NCI-H1436 treated with DMSO at 0.1 percent for 48 hours (cell line): ENCODE measurements at regions not wholly inside any gene's neighbourhood (a gene's known extent, or its start where the extent isn't known, plus 50 kb on each side); places are given as distances from the start of the nearest gene placed in this dataset.

Source experiments
- DNase-seq: peaks from one replicate; lab custom pipeline; 2025; lab: John Stamatoyannopoulos, UW

DNA sequence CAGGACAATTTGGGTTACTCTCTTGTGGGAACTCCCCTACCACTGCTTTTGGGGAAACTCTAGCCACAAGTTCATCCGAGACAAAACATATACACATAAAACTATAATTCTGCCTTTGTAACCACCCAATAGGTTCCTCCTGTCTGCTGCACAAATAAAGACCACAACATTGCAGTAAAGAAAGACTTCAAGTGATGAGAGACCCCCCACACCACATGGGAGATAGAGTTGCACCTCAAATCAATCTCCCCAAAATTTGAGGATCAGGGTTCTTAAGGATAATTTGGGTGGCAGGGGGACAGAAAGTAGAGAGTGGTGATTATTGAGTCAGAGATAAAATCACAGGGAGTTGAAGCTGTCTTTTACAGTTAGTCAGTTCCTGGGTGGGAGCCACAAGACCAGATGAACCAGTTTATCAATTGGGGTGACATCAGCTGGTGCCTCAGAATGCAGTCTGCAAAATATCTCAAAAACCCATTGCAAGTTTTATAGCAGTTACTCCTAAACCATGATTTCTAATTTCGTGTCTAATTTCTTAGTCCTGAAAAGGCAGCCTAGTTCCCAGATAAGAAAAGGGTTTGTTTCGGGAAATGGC, 1348.5 kb downstream of the PCDH9 start:
- no peak for DNase-seq

DNA sequence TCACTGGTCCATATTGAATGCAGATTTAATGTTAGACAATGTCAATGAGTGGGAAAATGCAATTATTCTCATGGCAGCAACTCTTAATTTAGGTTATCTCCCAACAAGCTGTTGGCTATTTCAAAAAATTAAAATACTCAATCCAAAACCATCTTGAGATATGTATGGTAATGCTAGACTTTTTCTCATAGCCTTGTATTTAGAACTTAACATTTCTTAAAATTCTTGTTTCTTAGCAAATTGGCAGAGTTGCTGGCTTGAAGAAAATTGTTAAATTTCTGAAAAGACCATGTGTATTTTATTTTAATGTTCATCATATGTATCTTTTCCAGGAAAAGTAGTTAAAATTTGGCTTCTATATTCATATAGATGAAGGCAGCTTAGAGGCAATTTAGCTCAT, 1355.1 kb downstream of the PCDH9 start:
- no peak for DNase-seq

DNA sequence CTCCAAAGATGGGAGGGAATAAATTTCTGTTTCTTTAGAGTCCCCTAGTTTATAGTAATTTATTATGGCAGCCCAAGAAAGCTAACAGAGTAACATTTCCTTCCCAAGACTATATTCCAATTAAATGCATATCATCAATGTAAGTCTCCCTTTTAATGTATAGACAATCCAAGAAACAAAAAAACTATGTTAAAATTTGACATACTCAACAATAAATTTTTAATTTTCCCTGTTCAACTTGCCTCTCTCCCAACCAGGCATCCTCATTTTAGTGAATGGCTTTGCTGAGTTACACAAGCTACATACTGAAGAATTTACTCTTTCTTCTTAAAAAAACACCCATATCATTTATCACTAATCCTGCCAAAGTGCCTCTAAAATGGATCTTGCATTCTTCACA, 1357.7 kb downstream of the PCDH9 start:
- no peak for DNase-seq

DNA sequence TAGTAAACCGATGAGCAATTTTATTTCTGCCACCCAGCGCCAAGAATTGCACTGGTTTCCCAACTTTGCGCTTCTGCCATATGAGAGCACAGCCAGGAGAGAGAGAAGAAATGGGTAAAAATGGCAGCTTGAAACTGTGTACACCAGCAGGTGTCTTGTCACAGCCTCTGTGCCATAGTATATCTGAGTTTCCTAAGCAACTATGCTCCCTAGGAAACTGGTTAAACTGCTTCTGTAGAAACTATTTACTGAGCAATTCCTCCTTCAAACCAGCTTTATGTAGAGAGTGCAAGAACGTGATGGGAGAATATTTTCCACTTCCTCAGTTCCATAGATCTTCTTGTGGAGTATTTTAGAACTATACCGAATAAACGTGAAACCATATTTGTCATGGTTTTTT, 1361.3 kb downstream of the PCDH9 start:
- no peak for DNase-seq

DNA sequence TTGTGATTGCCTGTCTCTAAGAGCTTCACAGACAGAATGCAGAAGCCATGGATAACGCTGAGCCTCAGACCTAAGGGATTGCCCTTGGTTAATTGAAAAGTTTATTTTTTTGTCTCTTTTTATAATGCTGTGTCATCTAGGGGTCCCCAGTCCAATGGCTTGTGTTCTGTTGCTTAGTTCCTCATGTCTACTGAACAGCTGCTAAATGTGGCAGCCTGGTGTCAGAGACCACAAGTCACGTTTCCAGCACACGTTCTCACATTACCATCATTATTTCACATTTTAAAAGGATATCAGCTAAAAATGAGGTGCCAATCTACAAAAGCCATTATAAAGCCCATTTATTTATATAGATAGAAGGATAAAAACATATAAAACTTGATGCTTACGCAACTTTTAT, 1362.0 kb downstream of the PCDH9 start:
- no peak for DNase-seq

DNA sequence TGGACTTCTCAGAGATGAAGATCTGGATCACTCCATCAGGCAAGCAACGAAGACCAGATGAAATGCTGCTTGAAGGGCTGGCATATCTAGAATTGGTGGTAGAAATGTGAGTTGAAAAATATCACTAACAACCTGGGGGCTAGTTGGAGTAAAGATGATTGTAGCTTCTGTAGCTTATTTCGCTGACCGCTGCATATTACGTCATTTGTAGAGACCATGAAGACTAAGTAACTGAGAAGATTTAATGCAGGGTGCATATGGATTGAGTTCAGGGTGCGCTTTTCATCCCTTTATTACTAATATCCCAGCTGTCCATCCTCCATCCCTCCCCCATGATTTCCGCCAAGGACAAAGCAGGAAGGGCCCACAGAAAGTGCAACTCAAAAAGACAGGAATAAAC, 1364.0 kb downstream of the PCDH9 start:
- no peak for DNase-seq

DNA sequence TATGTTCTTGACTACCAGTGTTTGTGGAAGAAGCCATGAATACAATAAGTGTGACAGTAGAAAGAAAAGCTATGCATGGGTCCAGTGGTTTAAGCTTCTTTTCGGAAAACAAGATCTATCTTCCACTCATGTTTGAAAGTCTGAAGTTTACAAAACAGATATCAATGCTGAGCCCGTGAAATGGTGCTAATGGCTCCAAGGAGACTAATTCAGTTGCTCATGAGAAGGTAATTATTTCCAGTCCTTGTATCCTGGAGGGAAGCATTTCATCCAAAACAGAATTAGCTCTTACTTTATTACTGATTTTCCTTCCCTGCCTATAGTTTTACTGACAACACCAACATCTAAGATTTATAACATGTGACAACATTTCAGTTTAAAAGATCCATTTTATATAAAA, 1364.9 kb downstream of the PCDH9 start:
- DNase-seq, result no peak

DNA sequence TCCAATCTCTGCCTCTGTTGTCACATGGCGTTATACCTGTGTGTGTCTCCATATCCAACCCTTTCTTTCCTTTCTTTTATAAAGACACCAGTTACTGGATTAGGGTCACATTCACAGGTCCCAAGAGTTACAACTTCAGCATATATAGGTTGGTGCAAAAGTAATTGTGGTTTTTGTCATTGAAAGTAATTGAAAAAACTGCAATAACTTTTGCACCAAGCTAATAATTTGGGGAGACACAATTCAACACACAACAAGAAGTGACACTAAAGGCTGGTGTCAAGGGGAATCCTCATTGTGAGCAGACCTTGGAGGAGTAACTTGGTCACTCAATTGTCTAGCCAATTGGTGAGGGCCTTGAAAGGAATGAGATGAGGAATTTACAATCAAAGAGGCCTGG, 1366.1 kb downstream of the PCDH9 start:
- DNase-seq, result no peak

DNA sequence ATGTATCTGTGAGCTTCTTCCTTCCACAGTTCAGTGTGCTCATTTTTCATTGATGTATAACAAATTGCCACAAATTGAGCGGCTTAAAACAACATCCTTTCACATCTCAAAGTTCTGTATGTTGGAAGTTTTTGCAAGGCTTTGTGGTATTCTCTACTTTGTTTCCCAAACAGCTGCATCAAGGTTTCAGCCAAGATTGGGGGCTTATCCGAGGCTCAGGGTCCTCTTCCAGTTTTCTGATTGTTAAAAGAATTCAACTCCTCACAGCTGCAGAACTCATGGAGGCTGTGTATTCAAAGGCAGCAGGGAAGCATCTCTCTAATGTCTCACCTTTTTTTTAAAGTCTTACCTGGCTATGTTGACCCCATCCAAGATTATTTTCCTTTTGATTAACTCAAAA, 1369.8 kb downstream of the PCDH9 start:
- DNase-seq, result no peak

DNA sequence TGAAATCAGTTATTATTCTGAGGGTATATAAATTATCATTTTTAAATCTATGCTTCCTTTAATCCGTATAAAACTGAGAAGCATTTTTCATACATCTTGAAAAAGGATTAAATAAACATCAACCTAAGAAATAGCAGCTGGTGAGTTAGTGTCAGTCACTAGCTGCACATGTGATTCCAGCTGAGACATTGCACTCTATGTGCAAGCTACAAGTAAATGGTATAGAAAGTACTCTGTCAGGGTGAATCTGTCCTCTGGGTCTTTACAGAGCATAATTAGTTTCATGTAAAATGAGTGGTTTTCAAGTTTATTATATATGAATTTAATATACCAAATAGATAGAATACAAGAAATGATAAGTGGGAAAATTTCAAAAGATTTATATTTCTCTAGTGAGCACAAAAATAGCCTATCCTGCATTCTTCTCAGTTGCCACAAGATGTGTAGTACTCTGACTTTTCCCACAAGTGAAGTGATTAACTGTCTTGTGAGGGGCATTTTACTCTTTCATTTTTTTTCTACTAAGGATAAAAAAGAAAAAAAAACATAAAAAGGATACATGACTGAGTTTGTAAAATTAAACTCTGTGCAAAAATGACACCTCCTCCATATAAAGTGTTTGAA, 1372.1 kb downstream of the PCDH9 start:
- no peak for DNase-seq

DNA sequence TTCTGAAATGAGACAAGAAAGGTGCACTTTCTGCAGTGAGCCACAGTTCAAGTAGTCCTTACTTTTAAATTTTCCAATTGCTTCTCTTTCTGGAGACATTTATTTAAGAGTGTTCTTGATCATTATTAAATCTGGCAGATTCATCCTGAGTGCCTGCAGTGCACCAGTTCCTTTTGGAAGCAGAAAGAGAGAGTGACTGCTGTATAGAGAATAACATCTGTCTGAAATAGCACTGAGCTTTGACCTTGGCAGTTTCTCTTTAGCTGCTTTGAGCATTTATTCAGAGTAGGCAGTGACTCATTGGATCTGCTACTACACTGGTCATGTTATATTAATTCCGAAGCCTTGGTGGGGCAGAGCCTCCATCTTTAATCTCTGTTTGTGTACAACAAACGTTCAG, 1373.7 kb downstream of the PCDH9 start:
- DNase-seq, result no peak

DNA sequence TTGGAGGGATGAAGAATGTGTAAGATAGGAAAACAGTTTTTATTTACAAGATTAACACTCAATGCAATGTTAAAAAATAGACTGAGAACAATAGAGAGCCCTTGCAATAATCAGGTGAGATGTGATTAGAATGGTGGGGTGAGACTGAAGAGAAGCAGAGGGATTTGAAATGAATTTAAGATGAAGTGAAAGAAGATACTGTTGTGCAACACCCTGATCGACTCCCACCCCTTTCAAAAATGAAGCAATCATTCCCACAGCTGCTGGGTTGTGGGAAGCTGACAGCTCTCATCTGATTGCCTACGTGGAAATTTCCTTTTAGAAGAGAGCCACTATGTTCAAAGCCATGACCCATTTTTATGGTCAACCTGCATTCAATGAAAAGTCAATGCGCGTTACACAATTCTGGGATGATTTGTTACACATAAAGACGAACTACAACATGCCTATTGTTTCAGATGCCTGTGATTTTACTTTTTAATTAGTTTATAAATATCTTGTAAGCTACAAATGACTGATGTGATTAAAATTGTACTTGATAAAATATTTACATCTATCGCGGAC, 1374.8 kb downstream of the PCDH9 start:
- DNase-seq, result no peak

DNA sequence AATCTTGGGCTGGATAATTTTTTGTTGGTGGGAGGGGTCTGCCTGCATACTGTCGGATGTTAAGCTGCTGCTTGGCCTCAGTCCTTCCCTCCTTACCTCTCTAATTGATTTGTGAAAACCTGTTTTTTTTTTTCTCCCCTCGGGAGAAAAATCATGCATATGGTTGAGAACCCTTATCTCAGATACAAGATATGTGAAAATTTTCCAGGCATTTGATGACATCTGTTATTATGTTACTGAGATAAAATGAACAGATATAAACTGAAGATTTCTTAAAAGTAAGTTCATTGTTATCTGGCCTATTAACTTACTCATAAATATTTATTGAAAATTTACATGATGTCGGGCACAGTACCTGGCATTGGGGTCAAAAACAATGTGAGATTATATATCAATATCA, 1375.7 kb downstream of the PCDH9 start:
- DNase-seq, result no peak

DNA sequence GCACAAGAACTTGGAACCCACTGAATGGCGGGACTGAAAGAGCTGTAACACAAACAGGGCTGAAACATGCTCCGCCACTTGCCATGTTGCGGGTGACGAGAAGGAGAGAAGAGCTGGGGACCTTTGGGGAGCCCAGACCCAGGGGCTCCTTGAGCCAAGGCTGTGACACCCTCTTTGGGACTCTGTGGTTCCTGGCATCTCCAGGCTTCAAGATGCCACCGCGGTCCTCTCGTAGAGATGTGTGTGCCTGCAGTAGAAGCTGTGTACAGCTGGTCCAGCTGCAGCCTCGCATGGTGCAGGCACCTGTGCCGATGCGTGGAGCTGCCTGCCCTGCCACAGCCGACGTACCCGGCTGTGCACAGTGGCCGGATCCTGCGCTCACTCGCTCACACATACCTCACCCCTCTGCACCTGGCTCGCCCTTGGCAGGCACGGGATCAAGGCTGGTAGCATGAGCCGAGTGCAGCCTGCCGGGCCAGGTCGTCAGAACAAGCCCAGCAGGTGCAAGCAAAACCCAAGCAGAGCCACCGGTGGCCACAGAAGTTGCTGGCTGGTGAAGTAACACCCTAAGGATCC, 1385.8 kb downstream of the PCDH9 start:
- no peak for DNase-seq

DNA sequence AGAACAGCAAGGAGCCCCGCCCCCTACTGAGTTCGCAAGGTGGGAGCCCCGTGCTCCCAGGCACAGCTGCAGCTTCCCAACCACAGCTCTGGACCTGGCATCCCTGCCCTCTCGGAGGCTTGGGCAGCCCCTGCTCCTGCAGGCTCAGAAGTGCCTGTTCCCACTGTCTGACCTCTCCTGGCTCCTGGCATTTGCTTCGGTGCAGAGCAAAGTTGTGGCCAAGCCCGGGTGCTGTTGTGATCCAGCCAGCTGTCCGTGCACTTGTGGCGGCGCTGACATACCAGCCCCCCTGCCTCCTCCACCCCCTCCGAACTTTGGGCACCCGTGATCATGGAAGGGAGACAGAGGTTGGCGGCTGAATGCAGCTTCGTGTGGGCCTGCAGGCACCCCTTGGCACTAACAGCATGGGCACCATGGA, 1386.8 kb downstream of the PCDH9 start:
- DNase-seq, result no peak

DNA sequence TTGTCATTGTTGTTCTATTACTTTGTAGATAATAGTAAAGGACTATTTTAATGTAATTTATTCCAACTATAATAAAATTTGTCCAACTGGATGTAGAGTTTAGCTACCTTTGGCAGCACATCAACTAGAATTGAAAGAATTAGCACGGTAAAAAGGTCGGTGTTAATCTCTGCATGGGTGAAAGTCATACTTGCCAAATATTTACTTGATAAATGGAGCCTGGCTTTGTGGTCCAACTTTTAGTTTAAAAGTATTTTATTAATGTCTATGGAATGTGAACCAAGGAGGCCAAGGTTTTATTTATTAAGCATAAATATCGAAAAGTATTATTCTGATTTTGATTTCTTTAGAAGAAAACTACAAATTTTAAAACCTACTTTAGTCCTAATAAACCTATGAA, 1389.0 kb downstream of the PCDH9 start:
- no peak for DNase-seq

DNA sequence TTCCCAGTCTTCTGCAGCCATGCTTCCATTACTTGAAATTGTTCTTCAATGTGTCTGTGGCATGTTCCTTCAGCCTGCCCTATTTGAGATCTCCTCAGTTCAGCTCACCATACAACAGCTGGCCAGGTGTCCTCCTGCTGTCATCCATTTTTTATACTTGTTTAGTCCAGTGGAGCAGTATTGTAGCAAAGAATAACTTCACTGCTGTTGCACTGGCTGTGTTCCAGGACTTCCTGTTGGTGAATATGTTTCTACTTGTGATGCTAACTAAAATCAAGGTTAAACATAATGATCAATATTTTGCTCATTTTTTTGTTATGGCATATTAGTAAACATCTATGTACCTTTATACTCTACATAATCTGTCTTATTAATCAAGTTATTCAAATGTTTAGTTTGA, 1394.1 kb downstream of the PCDH9 start:
- DNase-seq, result no peak

DNA sequence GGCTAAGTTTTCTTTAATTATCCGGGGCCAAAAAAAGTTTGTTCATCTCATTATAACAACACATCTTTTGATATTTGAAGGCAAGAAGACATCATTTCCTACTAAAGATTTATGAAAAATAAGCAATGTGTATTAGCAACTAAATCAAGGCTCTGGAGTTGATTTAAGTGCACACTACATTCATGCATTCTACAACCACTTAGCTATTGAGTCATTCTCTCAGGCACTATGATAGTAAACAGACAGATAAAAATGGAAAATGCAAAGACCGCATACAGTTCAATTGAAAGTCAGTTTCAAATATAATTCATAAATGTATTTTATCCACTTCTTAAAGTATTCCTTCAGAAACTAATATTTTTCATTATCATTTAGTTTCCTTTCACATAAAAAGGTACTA, 1395.2 kb downstream of the PCDH9 start:
- no peak for DNase-seq

DNA sequence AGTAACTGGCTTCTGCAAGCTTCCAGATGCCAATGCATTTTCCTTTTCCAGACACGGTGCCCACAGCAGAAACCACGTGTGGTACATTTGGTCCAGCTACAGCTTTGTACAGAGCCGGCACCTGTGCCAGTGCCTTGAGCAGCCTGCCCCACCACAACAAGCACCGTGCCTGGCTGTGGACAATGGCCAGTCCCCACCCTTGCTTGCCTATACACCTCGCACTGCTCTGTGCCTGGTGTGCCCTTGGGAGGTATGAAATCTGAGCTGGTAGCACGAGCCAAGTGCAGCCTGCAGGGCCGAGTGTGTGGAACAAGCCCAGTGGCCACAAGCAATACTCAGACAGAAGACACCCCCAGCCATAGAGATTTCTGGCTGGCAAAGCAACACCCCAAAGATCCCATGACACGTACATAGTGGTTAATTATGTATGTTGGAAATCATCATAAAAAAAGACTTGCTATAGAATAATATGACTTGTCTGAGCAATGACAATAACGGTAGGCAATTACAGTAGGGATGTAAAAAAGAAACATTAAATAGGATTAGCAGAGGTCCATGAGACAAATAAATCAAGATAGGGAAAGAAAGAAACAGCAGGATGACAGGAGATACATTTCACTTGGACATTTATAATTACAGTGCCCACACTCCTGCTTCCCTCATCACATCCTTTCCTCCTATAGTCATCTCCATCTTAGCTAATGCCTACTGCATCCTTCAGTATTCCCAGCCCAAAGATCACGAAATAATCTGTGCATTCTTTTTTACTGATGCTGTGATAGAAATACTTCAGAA, 1399.5 kb downstream of the PCDH9 start:
- DNase-seq, result no peak

DNA sequence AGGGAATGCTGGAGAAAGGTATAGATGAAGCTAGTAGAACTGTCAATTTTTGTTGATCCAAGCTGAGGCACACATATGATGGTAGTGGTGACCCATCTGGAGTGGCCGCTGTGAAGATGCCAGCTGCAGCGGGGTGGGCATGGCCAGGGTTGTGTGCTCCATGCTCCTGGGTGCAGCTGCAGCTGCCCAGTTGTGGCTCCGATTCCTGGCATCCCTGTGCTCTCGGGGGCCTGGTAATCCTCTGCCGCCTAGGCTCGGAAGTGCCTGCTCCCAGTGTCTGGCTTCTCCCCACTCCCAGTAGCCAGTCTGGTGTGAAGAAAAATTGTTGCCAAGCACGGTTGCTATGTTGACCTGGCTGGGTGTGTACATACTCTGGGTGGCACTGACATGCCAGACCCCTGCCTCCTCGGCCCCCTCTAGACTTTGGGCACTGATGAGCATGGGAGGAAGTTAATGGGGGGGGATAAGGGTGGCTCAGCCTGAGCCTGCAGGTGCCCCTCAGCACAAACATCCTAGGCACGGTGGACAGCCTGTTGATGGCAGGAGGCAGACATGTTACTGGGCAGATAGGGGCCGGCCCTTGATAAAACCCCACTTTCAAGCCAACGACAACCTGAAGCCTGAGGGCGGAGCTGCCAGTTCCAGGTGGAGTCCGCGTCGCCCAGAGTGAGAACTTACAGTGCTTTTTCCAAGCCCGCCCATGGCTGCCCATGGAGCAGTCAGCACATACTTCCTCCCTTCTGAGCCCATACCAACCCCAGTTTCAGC, 1400.7 kb downstream of the PCDH9 start:
- DNase-seq, result no peak

DNA sequence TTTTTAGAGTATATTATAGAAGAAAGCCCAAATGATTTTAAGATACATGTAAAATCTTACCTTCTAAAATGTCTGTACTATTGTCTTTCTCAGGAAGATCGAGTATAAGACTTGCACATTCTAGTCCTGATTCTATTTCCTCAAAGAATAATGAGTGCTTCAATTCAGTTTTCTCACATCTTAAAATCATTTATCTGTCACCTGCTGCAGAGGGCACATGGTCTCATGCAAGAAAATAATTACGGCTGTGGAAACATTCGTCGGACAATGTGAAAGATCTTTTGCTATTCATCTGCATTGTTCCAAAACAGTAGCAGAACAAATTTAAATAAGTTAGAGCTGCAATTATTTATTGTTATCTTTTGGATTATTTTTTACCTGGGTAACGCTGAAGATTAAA, 1403.5 kb downstream of the PCDH9 start:
- no peak for DNase-seq

DNA sequence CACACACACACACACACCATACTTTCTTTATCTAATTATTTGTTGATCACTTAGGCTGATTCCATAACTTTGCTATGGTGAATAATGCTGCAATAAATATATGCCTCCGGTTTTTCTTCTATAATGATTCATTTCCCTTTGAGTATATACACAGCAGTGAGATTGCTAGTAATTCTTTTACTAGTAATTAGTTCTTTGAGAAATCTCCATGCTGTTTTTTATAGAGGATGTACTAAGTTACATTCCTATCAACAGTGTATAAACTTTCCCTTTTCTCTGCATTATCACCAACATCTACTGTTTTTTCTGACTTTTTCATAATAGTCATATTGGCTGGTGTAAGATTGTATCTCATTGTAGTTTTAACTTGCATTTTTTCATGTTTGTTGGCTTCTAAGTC, 1405.1 kb downstream of the PCDH9 start:
- no peak for DNase-seq
